Right atrium auricular region (tissue), 2 donors: ENCODE measurements at regions not wholly inside any gene's neighbourhood (a gene's known extent, or its start where the extent isn't known, plus 50 kb on each side); places are given as distances from the start of the nearest gene placed in this dataset.

Experiments
- DNase-seq: peaks from one replicate; pipeline ENCODE4 v3.0.0-alpha.2; 2019; ENCODE audit warnings: low spot score
- H3K27ac ChIP-seq, 2 donors: fragments of 200-600 bp; sonication (generic); 1 replicate in 1 of 2; 2 replicates in 1 of 2; pipeline ENCODE4 v1.5.1; 2016 to 2019
- H3K27me3 ChIP-seq, 2 donors: fragments of 200-600 bp; sonication (generic); one replicate each; pipeline versions ENCODE4 v1.5.1 to v1.6.0; 2017 to 2019
- H3K36me3 ChIP-seq: fragments of 200-600 bp; sonication (generic); one replicate; pipeline ENCODE4 v1.5.1; 2016
- H3K4me1 ChIP-seq, 2 donors: fragments of 200-600 bp; sonication (generic); one replicate each; pipeline versions ENCODE4 v1.5.1 to v1.6.0; 2017 to 2019
- H3K4me3 ChIP-seq, 2 donors: fragments of 200-600 bp; sonication (generic); 1 replicate in 1 of 2; 2 replicates in 1 of 2; pipeline ENCODE4 v1.5.1; 2017 to 2019; ENCODE audit warnings: mild to moderate bottlenecking in 1 of 2, moderate library complexity in 1 of 2
- H3K9me3 ChIP-seq, 2 donors: fragments of 200-600 bp; sonication (generic); one replicate each; pipeline ENCODE4 v1.5.1; 2019
- TF ChIP-seq, protein P1 (sequence below), 2 donors: fragments of 200-600 bp; sonication (generic); IDR thresholded peaks; one replicate each; pipeline ENCODE4 v1.5.1; 2019; ENCODE audit warnings: antibody characterized with exemption in 2 of 2

DNA sequence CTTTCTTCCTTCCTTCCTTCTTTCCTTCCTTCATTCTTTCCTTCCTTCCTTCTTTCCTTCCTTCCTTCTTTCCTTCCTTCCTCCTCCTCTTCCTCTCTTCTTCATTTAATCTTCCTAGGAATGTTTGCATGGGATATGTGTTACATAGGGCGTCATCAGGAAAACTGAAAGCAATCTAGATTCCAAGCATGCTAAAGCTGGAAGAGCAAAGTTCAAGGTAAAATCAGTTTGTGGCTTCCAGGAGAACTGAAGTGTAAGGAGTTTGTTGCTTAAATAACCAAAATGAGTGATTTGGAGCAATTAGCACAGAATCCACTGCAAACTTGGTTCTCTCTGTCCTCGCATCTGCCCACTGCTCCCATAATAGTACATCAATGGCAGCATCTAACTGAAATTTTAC lies 716.2 kb downstream of the GBE1 start:
- no peaks in the 10 kb centered on the region for H3K36me3 ChIP-seq
- no peaks in the 10 kb centered on the region for H3K27me3 ChIP-seq
- no peaks in the 10 kb centered on the region for H3K9me3 ChIP-seq
- no peak overlapping the region for H3K4me3 ChIP-seq
- no peak overlapping the region for H3K27ac ChIP-seq
- no peak for DNase-seq
- TF ChIP-seq, protein P1, sequence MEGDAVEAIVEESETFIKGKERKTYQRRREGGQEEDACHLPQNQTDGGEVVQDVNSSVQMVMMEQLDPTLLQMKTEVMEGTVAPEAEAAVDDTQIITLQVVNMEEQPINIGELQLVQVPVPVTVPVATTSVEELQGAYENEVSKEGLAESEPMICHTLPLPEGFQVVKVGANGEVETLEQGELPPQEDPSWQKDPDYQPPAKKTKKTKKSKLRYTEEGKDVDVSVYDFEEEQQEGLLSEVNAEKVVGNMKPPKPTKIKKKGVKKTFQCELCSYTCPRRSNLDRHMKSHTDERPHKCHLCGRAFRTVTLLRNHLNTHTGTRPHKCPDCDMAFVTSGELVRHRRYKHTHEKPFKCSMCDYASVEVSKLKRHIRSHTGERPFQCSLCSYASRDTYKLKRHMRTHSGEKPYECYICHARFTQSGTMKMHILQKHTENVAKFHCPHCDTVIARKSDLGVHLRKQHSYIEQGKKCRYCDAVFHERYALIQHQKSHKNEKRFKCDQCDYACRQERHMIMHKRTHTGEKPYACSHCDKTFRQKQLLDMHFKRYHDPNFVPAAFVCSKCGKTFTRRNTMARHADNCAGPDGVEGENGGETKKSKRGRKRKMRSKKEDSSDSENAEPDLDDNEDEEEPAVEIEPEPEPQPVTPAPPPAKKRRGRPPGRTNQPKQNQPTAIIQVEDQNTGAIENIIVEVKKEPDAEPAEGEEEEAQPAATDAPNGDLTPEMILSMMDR (IDR thresholded peaks at IDR 0.05), result no peak
- H3K4me1 ChIP-seq, result no peaks in the 10 kb centered on the region

DNA sequence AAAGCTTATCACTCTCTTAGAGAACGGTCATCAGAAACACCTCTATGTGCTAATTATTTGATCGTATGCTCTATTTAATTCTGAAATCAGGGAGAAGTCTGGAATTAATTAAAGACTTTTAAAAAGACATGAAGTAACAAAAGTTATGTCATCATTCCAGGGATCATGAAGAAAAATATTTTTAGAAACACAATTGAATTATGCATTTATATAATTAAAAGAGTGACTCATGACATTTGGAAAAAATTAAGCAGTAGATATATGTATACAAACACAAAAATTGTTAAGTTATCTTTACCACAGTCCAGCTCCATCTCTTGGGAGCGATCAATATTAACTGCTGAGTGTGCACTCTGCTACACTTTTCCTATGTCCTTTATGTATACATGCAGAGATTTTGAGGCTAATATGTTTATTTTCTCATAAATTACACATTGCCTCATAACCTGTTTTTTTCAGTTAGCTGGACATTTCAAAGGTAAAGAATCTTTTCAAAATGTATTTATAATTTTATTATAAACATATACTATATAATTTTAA lies 717.7 kb downstream of the GBE1 start:
- Histone ChIP-seq H3K9me3 (no peaks in the 10 kb centered on the region), H3K36me3 (no peaks in the 10 kb centered on the region), H3K4me3 (no peak overlapping the region), H3K4me1 (no peaks in the 10 kb centered on the region), H3K27ac (no peak overlapping the region), H3K27me3 (no peaks in the 10 kb centered on the region)
- TF ChIP-seq, protein P1 (IDR thresholded peaks at IDR 0.05), result no peak
- DNase-seq, result no peak

DNA sequence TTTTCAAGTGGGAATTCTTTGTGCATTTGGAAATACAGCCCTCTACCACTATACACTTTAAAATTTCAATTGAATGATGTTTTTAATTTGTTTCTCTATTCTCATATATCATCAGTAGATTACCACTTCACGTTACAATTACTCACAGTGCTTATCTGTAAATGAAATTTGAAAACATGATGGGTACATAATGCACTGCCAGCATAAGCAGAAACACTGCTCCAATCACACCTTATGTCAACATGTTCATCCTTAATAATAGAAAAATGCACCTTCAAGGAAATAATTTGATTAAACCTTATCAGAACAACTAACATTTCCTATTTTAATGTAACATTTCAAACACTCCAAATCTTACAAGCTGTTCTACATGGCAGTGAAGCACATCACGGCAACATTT lies 718.4 kb downstream of the GBE1 start:
- H3K27ac ChIP-seq, result no peak overlapping the region
- H3K4me3 ChIP-seq, result no peak overlapping the region
- no peak for DNase-seq
- no peaks in the 10 kb centered on the region for H3K27me3 ChIP-seq
- TF ChIP-seq, protein P1 (IDR thresholded peaks at IDR 0.05), result no peak
- H3K4me1 ChIP-seq, result no peaks in the 10 kb centered on the region
- H3K9me3 ChIP-seq, result peaks cover 0 to 3% of the 10 kb centered on the region in 2 donors
- H3K36me3 ChIP-seq, result no peaks in the 10 kb centered on the region

DNA sequence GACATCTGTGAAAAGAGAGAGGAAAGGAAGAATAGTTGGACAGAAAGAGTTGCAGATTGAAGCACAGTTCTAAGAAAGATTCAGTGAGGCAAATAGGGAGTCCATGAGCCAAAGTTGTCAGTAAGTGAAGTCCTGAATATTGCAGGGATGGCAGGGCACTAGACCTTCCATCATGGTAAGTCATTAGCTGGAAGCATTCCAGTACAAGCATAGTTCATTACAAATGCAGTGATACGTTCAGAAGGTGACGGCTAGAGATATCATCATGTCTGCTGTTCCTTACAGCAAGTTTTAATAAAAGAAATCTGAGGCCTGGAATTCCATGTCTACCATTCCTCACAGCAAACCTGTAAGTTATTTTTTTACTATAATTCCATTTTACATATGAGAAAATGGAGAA lies 720.1 kb downstream of the GBE1 start:
- TF ChIP-seq, protein P1 (IDR thresholded peaks at IDR 0.05), result no peak
- H3K4me3 ChIP-seq, result no peak overlapping the region

DNA sequence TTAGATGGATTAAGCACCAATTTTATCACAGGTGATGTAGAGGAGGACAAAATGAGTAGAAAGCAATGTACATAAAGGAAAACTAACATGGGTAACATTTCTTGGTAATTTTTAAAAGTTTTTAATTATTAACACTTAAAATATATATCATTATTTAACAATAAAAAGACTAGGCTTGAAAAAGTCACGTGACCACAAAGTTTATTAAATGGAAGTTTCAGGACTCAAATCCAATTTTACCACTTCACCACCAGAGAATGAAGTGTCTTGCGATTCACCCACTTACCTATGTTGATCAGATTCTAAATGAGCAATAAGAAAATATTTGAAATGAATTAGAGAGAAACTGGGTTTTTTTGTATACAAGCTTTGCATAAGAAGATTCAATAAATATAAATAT lies 721.3 kb downstream of the GBE1 start:
- no peak for DNase-seq
- Histone ChIP-seq H3K4me1 (no peaks in the 10 kb centered on the region), H3K27ac (no peak overlapping the region), H3K36me3 (no peaks in the 10 kb centered on the region), H3K4me3 (no peak overlapping the region), H3K9me3 (peaks cover 0 to 3% of the 10 kb centered on the region in 2 donors), H3K27me3 (no peaks in the 10 kb centered on the region)
- TF ChIP-seq, protein P1 (IDR thresholded peaks at IDR 0.05), result no peak

More for the DNA sequence above, 720.1 kb downstream of the GBE1 start:
- no peaks in the 10 kb centered on the region for H3K27me3 ChIP-seq
- H3K36me3 ChIP-seq, result no peaks in the 10 kb centered on the region
- no peak overlapping the region for H3K27ac ChIP-seq
- peaks cover 0 to 3% of the 10 kb centered on the region in 2 donors for H3K9me3 ChIP-seq
- H3K4me1 ChIP-seq, result no peaks in the 10 kb centered on the region
- no peak for DNase-seq

DNA sequence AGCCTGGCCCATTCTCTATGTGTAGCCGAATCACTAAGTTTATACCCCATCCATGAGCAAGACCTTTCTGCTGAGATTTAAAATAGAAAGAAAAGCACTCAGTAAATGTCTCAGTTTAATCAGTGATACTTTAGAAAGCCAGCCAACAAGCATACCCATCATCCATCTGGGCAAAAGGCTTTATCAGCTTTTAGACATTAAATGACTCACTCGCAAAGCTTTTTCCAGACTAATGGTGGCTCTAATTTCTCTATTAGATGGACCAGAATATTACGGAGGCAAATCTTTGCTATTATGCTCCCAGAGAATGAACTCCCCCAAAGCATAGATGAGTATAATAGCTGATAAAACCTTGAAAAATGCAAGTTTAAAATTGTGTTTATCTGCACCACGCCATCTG lies 727.8 kb downstream of the GBE1 start:
- Histone ChIP-seq H3K4me1 (no peaks in the 10 kb centered on the region), H3K27me3 (no peaks in the 10 kb centered on the region), H3K9me3 (peaks cover 0 to 3% of the 10 kb centered on the region in 2 donors), H3K36me3 (no peaks in the 10 kb centered on the region), H3K4me3 (no peak overlapping the region), H3K27ac (no peak overlapping the region)
- TF ChIP-seq, protein P1 (IDR thresholded peaks at IDR 0.05), result no peak
- DNase-seq, result no peak
